ENCODE measurements at regions not wholly inside any gene's neighbourhood (a gene's known extent, or its start where the extent isn't known, plus 50 kb on each side); places are given as distances from the start of the nearest gene placed in this dataset.

DNA sequence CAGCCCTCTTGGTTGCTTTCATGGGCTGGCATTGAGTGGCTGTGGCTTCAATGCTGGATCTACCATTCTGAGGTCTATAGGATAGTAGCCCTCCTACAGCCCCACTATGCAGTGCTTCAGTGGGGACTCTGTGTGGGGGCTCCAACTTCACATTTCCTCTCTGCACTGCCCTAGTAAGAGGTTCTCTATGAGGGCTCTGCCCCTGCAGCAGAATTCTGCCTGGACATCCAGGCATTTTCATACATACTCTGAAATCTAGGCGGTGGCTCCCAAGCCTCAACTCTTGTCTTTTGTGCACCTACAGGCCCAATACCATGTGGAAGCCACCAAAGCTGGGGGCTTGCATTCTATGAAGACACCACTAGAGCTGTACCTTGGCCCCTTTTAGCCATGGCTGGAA, 195.8 kb downstream of the IGSF11 start:
- Histone ChIP-seq H3K36me3 (replicated peaks in 1 of 2; ENCODE audit: control insufficient read depth in 1 of 2, insufficient read depth in 2 of 2, low read length in 1 of 2) (no peaks in the 10 kb centered on the region), H3K9ac (no peak overlapping the region), H3F3A (replicated peaks; ENCODE audit: insufficient read depth) (no peaks in the 10 kb centered on the region), H3K4me1 (ENCODE audit: control insufficient read depth in 1 of 2, insufficient read depth in 2 of 2, low read depth in 1 of 2, low read length in 1 of 2) (no peaks in the 10 kb centered on the region), H3K79me2 (ENCODE audit: insufficient read depth) (no peaks in the 10 kb centered on the region), H3K4me3 (ENCODE audit: low read depth in 2 of 2, low read length in 1 of 2) (no peak overlapping the region), H3K9me2 (no peaks in the 10 kb centered on the region), H3K27me3 (ENCODE audit: insufficient read depth) (no peaks in the 10 kb centered on the region), H2AFZ (ENCODE audit: low read depth) (no peak overlapping the region), H3K9me3 (no peaks in the 10 kb centered on the region), H3K27ac (ENCODE audit: low read depth in 2 of 2, low read length in 1 of 2) (no peak overlapping the region), H3K4me2 (no peak overlapping the region), H4K20me1 (ENCODE audit: insufficient read depth) (no peaks in the 10 kb centered on the region)
- ChIA-PET POLR2A (no interaction called here), CTCF (interaction anchor here (0.7 kb wide), 1 partner anchor 9 kb away, joined by 3 read pairs; no protein-coding TSS in a partner anchor)
- TF ChIP-seq NRF1 (IDR thresholded peaks at IDR 0.05; ENCODE audit: low read depth, low read length) (no peak), FOXJ3 (CRISPR knock-in tag; IDR thresholded peaks at IDR 0.05) (no peak), MEF2A (IDR thresholded peaks at IDR 0.05; ENCODE audit: borderline replicate concordance, low read depth) (no peak), PBX3 (IDR thresholded peaks at IDR 0.05) (no peak), ELF1 (IDR thresholded peaks at IDR 0.05) (no peak), TEAD4 (IDR thresholded peaks at IDR 0.05; ENCODE audit: borderline replicate concordance, insufficient read depth) (no peak)
- DNase-seq = no peak
- WGBS (ENCODE audit: low lambda C conversion rate) = 0% methylated on average over 1 of the region's 1 CpG

DNA sequence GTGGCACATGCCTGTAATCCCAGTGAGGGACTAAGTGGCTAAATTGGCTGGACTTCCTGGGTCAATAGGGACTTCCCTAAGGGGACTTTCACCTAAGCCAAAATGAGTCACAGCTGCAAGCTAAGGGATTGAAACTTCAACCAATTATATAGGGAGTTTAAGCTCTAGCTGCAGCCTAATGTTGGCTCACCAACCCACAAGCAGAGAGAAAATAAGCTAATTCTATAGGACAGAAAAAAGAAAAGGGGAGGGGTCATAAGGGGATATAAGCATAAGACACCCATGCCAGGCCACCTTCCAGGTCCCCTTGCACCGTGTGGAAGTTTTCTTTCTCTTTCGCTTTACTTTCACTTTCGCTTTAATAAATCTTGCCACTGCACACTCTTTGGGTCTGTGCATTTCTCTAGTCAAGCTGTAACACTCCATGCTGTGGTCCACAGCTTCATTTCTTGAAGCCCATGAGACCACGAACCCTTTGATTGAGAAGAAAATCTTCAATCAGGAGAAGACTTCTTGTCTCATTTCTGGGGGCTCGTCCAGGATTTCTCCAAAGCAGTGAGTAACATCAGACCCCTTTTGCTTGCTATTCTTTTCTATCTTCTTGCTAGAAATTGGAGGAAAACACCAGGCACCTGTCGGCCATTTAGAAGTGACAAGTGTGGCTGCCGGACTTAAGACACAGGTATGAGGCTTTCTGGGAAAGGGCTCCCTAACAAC, 192.3 kb downstream of the IGSF11 start:
- CTCF ChIA-PET = interaction anchor here (0.9 to 1.1 kb wide), 2 partner anchors 14 to 24 kb away, joined by 3 to 6 read pairs; no protein-coding TSS in a partner anchor

DNA sequence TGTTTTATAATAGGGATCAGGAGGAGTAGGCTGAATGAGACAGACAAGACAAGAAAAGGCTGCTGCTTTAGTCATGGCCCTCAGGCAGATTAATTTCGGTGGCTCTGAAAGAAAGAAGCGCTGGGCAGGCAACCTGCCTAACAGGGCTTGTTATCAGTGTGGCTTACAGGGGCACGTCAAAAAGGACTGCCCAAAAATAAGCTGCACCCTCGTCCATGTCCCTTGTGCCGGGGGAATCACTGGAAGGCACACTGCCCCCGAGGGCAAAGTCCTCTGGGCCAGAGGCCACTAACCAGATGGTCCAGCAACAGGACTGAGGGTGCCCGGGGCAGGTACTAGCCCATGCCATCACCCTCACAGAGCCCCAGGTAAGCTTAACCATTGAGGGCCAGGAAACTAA, 188.5 kb downstream of the IGSF11 start:
- WGBS (ENCODE audit: low lambda C conversion rate) = 20% methylated on average over 4 of the region's 7 CpGs
- Histone ChIP-seq H3K36me3 (replicated peaks in 1 of 2; ENCODE audit: control insufficient read depth in 1 of 2, insufficient read depth in 2 of 2, low read length in 1 of 2) (no peaks in the 10 kb centered on the region), H3K27ac (ENCODE audit: low read depth in 2 of 2, low read length in 1 of 2) (no peak overlapping the region), H3K4me1 (ENCODE audit: control insufficient read depth in 1 of 2, insufficient read depth in 2 of 2, low read depth in 1 of 2, low read length in 1 of 2) (no peaks in the 10 kb centered on the region), H3K9me3 (no peaks in the 10 kb centered on the region), H3F3A (replicated peaks; ENCODE audit: insufficient read depth) (no peaks in the 10 kb centered on the region), H4K20me1 (ENCODE audit: insufficient read depth) (no peaks in the 10 kb centered on the region), H3K4me2 (no peak overlapping the region), H3K79me2 (ENCODE audit: insufficient read depth) (no peaks in the 10 kb centered on the region), H2AFZ (ENCODE audit: low read depth) (no peak overlapping the region), H3K4me3 (ENCODE audit: low read depth in 2 of 2, low read length in 1 of 2) (no peak overlapping the region), H3K9ac (no peak overlapping the region), H3K9me2 (no peaks in the 10 kb centered on the region), H3K27me3 (ENCODE audit: insufficient read depth) (no peaks in the 10 kb centered on the region)
- POLR2A ChIA-PET = no interaction called here
- CTCF ChIA-PET = no interaction called here
- no peak for DNase-seq
- TF ChIP-seq CHD2 (IDR thresholded peaks at IDR 0.05; ENCODE audit: low read length, partially characterized antibody) (no peak), MAX (IDR thresholded peaks at IDR 0.05; ENCODE audit: low read depth) (no peak), TAF1 (IDR thresholded peaks at IDR 0.05; ENCODE audit: borderline replicate concordance, low read depth, low read length) (no peak), JUND (IDR thresholded peaks at IDR 0.05) (no peak), GATA2 (CRISPR knock-in tag; IDR thresholded peaks at IDR 0.05) (no peak), RXRA (IDR thresholded peaks at IDR 0.05; ENCODE audit: borderline replicate concordance, low read depth) (no peak), IRF3 (IDR thresholded peaks at IDR 0.05; ENCODE audit: low read depth, low read length) (no peak), EZH2phosphoT487 (IDR thresholded peaks at IDR 0.05; ENCODE audit: borderline replicate concordance, low read depth) (no peak), FOXJ3 (CRISPR knock-in tag; IDR thresholded peaks at IDR 0.05) (no peak), MXI1 (IDR thresholded peaks at IDR 0.05; ENCODE audit: low read depth, low read length) (no peak), EP300 (IDR thresholded peaks at IDR 0.05; ENCODE audit: borderline replicate concordance in 1 of 2, low read depth in 1 of 2, low read length in 1 of 2) (no peak), USF1 (IDR thresholded peaks at IDR 0.05; ENCODE audit: borderline replicate concordance, low read depth) (no peak), RFX5 (IDR thresholded peaks at IDR 0.05; ENCODE audit: low read length) (no peak), RCOR1 (IDR thresholded peaks at IDR 0.05; ENCODE audit: low read length) (no peak), NRF1 (IDR thresholded peaks at IDR 0.05; ENCODE audit: low read depth, low read length) (no peak), GABPA (IDR thresholded peaks at IDR 0.05; ENCODE audit: low read depth) (no peak)

More for the DNA sequence above, 192.3 kb downstream of the IGSF11 start:
- no peaks in the 10 kb centered on the region for H3K4me1 ChIP-seq (ENCODE audit: control insufficient read depth in 1 of 2, insufficient read depth in 2 of 2, low read depth in 1 of 2, low read length in 1 of 2)
- H3K36me3 ChIP-seq (replicated peaks in 1 of 2; ENCODE audit: control insufficient read depth in 1 of 2, insufficient read depth in 2 of 2, low read length in 1 of 2) = no peaks in the 10 kb centered on the region
- no peak for TF ChIP-seq NFIC (IDR thresholded peaks at IDR 0.05; ENCODE audit: borderline replicate concordance)
- H2AFZ ChIP-seq (ENCODE audit: low read depth) = no peak overlapping the region
- H3F3A ChIP-seq (replicated peaks; ENCODE audit: insufficient read depth) = no peaks in the 10 kb centered on the region
- H3K9me2 ChIP-seq = no peaks in the 10 kb centered on the region
- H3K9me3 ChIP-seq = no peaks in the 10 kb centered on the region
- no peak overlapping the region for H3K4me2 ChIP-seq
- H3K9ac ChIP-seq = no peak overlapping the region
- no peak overlapping the region for H3K27ac ChIP-seq (ENCODE audit: low read depth in 2 of 2, low read length in 1 of 2)
- no peaks in the 10 kb centered on the region for H4K20me1 ChIP-seq (ENCODE audit: insufficient read depth)
- POLR2A ChIA-PET = no interaction called here
- WGBS (ENCODE audit: low lambda C conversion rate) = 59% methylated on average over 7 of the region's 7 CpGs
- DNase-seq = no peak
- no peaks in the 10 kb centered on the region for H3K27me3 ChIP-seq (ENCODE audit: insufficient read depth)
- no peaks in the 10 kb centered on the region for H3K79me2 ChIP-seq (ENCODE audit: insufficient read depth)
- no peak overlapping the region for H3K4me3 ChIP-seq (ENCODE audit: low read depth in 2 of 2, low read length in 1 of 2)
